HCT116 (cell line): ENCODE measurements at regions not wholly inside any gene's neighbourhood (a gene's known extent, or its start where the extent isn't known, plus 50 kb on each side); places are given as distances from the start of the nearest gene placed in this dataset.

Source experiments
- CEBPB ChIP-seq: IDR thresholded peaks from 2 replicates; pipeline ENCODE4 v1.6.1; 2012; ENCODE audit warnings: low read depth
- POLR2A ChIP-seq: IDR thresholded peaks from 2 replicates; pipeline ENCODE4 v1.7.0; 2011; ENCODE audit warnings: borderline replicate concordance; ENCODE audit not compliant: insufficient read depth, insufficient read length; ENCODE audit errors: extremely low read depth
- TCF7L2 ChIP-seq: IDR thresholded peaks from 2 replicates; pipeline ENCODE4 v1.7.0; 2011; ENCODE audit warnings: borderline replicate concordance, inconsistent platforms; ENCODE audit not compliant: insufficient read depth, insufficient read length; ENCODE audit errors: extremely low read depth
- TF ChIP-seq, protein P1 (sequence below), 3 experiments: fragments of 200-600 bp in 1 of 3; sonication (generic) in 1 of 3; IDR thresholded peaks in 2 of 3; conservative IDR thresholded peaks in 1 of 3; 2 replicates each; pipeline ENCODE4 v1.5.1; 2012 to 2017; ENCODE audit warnings: low read depth in 2 of 3, low read length in 2 of 3, antibody characterized with exemption in 1 of 3, borderline replicate concordance in 1 of 3, control low read depth in 1 of 3, mild to moderate bottlenecking in 1 of 3, mixed read lengths in 1 of 3, mixed run types in 1 of 3, moderate library complexity in 1 of 3; ENCODE audit not compliant: insufficient read depth in 1 of 3
- TF ChIP-seq, protein P2 (sequence below): IDR thresholded peaks from 2 replicates; pipeline ENCODE4 v1.6.1; 2012; ENCODE audit warnings: low read depth

DNA sequence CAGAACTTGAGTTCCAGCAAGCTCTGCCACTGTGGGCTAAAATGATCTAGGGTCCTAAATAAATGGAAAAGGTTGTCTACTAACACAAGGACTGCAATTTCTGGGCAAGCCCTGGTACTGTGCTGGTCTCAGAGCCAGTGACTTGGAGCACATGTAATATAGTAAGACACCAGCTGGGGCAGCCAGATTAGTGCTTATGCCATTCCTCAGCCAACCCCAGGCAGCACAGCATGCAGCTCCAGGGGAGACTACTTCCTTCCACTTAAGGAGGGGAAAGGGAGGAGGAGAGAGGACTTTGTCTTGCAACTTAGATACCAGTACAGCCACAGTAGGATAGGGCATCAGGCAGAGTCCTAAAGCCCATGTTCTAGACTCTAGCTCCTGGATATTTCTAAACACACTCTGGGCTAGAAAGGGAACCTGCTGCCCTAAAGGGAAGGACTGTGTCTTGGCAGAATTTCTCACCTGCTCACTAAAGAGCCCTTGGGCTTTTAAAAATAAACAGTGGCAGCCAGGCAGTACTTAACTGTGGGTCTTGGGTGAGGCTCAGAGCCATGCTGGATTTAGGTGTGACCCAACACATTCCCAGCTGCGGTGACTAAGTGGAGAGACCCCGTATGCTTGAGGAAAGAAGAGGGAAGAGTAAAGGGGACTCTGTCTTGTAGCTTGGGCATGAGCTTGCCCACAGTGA lies 223.7 kb upstream of the BCHE start:
- TF ChIP-seq, protein P1, sequence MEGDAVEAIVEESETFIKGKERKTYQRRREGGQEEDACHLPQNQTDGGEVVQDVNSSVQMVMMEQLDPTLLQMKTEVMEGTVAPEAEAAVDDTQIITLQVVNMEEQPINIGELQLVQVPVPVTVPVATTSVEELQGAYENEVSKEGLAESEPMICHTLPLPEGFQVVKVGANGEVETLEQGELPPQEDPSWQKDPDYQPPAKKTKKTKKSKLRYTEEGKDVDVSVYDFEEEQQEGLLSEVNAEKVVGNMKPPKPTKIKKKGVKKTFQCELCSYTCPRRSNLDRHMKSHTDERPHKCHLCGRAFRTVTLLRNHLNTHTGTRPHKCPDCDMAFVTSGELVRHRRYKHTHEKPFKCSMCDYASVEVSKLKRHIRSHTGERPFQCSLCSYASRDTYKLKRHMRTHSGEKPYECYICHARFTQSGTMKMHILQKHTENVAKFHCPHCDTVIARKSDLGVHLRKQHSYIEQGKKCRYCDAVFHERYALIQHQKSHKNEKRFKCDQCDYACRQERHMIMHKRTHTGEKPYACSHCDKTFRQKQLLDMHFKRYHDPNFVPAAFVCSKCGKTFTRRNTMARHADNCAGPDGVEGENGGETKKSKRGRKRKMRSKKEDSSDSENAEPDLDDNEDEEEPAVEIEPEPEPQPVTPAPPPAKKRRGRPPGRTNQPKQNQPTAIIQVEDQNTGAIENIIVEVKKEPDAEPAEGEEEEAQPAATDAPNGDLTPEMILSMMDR (IDR thresholded peaks at IDR 0.05 in 2 of 3, conservative IDR thresholded peaks at IDR 0.05 in 1 of 3; ENCODE audit: borderline replicate concordance in 1 of 3, insufficient read depth in 1 of 3, low read depth in 2 of 3, low read length in 2 of 3) = no peak
- TF ChIP-seq POLR2A (no peak), TCF7L2 (no peak), CEBPB (no peak)
- TF ChIP-seq, protein P2, sequence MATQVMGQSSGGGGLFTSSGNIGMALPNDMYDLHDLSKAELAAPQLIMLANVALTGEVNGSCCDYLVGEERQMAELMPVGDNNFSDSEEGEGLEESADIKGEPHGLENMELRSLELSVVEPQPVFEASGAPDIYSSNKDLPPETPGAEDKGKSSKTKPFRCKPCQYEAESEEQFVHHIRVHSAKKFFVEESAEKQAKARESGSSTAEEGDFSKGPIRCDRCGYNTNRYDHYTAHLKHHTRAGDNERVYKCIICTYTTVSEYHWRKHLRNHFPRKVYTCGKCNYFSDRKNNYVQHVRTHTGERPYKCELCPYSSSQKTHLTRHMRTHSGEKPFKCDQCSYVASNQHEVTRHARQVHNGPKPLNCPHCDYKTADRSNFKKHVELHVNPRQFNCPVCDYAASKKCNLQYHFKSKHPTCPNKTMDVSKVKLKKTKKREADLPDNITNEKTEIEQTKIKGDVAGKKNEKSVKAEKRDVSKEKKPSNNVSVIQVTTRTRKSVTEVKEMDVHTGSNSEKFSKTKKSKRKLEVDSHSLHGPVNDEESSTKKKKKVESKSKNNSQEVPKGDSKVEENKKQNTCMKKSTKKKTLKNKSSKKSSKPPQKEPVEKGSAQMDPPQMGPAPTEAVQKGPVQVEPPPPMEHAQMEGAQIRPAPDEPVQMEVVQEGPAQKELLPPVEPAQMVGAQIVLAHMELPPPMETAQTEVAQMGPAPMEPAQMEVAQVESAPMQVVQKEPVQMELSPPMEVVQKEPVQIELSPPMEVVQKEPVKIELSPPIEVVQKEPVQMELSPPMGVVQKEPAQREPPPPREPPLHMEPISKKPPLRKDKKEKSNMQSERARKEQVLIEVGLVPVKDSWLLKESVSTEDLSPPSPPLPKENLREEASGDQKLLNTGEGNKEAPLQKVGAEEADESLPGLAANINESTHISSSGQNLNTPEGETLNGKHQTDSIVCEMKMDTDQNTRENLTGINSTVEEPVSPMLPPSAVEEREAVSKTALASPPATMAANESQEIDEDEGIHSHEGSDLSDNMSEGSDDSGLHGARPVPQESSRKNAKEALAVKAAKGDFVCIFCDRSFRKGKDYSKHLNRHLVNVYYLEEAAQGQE = no peak
